GM12872 (cell line): ENCODE measurements at regions not wholly inside any gene's neighbourhood (a gene's known extent, or its start where the extent isn't known, plus 50 kb on each side); places are given as distances from the start of the nearest gene placed in this dataset.

ENCODE experiments used
- TF ChIP-seq, protein P1 (sequence below): IDR thresholded peaks from 3 replicates; pipeline ENCODE4 v1.5.1; 2011; ENCODE audit warnings: low read depth, mild to moderate bottlenecking, low read length, moderate library complexity; ENCODE audit not compliant: insufficient read depth

DNA sequence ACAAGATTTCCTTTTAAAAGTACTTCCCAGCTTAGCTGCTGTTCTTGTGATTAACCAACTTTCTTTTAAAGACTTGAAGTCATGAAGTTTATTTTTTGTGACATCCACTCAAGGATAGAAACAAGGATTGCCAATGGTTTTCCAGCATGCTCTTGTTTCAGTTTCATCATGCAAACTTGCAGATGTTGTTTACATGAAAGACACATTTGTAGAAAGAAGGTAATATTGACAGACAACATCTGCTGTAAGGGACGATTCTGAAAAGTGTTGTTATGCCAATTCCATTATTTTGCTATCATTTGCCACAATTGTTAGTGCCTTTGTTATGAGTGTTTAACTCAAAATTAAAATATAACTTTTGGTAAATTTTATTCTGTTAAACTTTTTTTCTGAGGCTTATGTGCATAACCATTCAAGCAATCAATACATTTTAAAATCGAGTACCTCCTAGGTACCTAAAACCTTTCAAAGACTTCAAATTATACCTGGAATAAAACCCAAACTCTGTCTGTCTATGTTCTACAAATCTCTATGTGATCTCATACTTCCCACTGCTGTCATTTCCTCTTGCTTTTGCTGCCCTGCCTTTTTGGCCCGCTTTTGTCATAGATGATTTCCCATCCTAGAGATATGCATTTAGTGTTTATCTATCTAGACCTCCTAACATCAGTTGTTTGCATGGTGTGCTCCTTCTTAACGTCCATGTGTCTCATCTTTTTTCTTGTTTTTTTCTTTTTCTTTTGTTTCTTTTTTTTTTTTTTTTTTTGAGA is 630.4 kb downstream of the NR2F2 start:
- TF ChIP-seq, protein P1, sequence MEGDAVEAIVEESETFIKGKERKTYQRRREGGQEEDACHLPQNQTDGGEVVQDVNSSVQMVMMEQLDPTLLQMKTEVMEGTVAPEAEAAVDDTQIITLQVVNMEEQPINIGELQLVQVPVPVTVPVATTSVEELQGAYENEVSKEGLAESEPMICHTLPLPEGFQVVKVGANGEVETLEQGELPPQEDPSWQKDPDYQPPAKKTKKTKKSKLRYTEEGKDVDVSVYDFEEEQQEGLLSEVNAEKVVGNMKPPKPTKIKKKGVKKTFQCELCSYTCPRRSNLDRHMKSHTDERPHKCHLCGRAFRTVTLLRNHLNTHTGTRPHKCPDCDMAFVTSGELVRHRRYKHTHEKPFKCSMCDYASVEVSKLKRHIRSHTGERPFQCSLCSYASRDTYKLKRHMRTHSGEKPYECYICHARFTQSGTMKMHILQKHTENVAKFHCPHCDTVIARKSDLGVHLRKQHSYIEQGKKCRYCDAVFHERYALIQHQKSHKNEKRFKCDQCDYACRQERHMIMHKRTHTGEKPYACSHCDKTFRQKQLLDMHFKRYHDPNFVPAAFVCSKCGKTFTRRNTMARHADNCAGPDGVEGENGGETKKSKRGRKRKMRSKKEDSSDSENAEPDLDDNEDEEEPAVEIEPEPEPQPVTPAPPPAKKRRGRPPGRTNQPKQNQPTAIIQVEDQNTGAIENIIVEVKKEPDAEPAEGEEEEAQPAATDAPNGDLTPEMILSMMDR = no peak

DNA sequence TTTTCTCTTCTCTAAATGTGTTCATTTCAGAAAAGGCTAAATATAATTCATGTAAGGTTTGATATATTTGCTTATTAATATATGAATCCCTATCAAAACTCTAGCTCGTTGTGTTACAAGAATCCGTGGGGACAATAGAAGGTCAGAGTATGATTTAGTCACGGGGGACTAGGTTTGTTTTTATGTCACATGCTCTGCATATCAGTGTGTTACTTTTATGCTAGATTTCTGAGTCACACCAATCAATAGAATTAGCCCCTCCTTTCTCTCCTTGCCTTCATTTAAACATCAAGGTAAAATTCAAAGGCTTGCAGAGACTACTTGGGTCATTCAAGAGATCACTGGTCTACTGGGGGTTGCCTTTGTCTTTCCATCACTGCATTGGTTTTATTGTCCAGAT is 636.1 kb downstream of the NR2F2 start:
- TF ChIP-seq, protein P1 = no peak

DNA sequence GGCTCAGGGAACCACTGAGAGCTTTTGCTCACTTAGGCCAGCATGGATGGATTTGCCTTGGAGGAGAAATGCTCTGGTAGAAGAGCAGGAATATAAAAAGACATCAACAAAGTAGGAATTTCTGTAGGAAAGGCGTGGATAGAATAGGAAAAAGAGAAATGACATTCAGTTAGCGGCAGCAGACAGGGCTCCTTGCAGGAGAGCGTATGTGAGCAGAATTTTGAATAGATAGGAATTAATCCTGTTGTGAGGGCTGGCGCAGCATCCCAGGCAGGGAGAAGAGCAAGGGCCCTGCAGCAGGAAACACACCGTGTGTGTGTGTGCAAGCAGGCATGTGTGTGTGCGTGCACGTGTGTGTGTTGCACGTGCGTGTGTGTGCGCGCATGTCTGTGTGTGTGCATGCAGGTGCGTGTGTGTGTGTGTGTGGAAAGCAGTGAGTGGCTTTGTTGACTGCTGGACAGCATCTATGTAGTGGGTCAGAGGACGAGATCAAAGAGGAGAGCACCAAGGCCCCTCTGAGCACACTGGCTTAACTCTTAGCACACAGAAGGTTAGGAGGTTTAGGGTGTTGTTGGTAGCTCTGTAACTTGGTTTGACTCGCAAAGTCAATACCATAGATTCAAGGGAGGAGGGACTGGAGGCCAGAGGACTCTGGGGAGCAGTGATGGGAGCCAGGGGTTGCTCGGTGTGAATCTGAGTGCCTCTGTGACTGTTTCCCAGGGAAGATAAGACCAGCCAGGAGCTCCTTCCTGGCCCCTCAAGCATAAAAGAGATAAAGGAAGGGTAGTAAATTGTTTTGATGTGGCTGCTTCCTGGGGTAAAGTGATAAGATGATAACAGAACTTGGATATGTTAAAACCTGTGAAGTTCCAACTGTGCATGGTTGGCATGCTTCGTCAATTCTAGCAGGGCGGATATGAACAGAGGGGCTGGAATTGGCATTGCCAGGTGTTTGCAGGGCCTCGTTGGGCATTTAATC is 639.5 kb downstream of the NR2F2 start:
- TF ChIP-seq, protein P1 = no peak

DNA sequence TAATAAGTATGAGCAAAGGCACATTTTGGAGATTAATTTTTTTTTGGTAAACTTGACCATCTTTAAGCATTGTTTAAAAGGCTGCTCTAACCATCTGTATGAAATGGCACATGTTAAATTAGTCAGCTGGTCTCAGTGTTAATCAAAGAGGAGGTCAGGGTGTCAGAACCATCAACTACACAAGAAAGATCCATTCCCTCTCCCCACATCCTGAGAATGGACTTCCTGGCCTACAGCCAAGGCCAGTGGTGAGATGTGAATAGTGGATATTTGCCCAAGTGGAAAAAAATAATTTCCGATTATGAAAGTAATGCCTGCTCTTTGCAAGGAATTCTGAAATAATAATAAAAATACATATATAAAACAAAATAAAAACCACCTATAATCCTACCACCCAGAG is 641.7 kb downstream of the NR2F2 start:
- TF ChIP-seq, protein P1 = no peak

DNA sequence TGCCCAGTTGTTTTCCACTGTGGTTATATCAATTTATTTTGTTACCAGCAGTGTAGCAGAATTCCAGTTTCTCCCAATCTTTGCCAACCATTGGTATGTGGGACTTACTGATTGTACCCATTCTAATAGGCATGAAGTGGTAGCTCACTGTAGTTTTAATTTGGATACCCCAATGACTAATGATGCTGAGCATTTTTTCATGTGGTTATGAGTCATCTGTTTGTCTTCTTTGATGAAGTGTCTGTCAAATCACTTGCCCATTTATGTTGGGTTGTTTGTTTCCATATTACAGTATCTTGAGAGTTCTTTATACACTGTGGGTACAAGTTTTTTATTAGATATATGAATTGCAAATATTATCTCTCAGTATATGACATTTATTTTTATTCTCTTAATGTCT is 644.3 kb downstream of the NR2F2 start:
- TF ChIP-seq, protein P1 = no peak

DNA sequence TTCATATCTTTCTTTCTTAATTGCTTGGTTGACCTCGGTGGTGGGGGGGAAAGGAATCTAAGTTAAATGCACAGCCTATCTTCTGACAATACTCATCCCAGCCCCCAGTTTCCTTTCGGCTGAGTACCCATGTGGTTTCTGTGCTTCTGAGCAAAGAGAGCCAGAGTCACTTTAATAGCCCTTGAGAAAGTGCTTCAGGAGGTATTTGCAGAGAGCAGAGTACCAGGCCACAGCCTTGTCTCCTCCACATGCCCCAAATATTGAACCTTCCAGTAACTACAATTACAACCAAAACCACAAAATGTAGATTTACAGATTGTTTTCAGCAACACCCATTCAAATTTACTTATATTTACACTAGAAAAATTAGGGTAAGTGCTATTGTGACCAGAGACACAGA is 647.4 kb downstream of the NR2F2 start:
- TF ChIP-seq, protein P1 = no peak

DNA sequence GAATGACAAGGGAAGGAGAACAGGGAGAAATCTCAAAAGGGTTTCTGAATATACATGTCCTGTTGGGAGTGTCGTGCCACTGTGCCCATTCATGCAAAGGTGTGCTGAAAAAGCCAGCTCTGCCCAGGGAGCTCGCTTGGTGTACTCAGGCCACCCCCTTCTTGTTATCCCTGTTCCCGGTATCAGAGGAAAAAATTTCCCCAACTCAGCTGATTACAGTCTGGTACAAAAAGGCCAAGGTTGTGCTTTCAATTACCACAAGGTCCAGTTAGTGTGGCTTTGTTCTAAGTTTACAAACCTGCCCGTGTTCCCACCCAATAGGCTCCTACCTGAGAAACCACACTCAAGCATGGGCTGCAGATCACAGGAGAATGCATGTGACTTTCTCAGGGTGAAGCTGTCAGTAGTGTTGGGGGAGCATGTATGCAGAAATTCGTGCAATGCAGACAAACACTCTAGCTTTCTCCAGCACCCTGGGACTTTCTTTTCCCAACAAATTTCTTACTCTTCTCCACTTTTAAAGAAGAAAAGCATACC is 648.5 kb downstream of the NR2F2 start:
- TF ChIP-seq, protein P1 = no peak
